Body of pancreas (tissue), 4 donors: ENCODE measurements at regions not wholly inside any gene's neighbourhood (a gene's known extent, or its start where the extent isn't known, plus 50 kb on each side); places are given as distances from the start of the nearest gene placed in this dataset.

Experiments
- ATAC-seq: fragments of 150-250 bp; one replicate; pipeline ENCODE4 v1.9.1; 2016
- DNase-seq, 4 donors: peaks; one replicate each; pipeline ENCODE4 v3.0.0-alpha.2; 2019
- H3K27ac ChIP-seq, 4 donors: fragments of 200-600 bp; sonication (generic); 1 replicate in 3 of 4; 2 replicates in 1 of 4; pipeline versions ENCODE4 v1.5.1 to v1.6.1; 2016 to 2019; ENCODE audit warnings: mild to moderate bottlenecking in 1 of 4, mixed read lengths in 1 of 4, moderate library complexity in 1 of 4
- H3K27me3 ChIP-seq, 2 donors: fragments of 200-600 bp; sonication (generic); one replicate each; pipeline ENCODE4 v1.6.0; 2016; ENCODE audit warnings: mild to moderate bottlenecking in 1 of 2
- H3K36me3 ChIP-seq, 2 donors: fragments of 200-600 bp; sonication (generic); replicated peaks in 1 of 2; 2 replicates each; pipeline ENCODE4 v1.5.1; 2016; ENCODE audit warnings: low read depth in 2 of 2; ENCODE audit not compliant: insufficient read depth in 1 of 2
- H3K4me1 ChIP-seq: fragments of 200-600 bp; sonication (generic); one replicate; pipeline ENCODE4 v1.6.0; 2016
- H3K4me3 ChIP-seq, 2 donors: fragments of 200-600 bp; sonication (generic); 1 replicate in 1 of 2; 2 replicates in 1 of 2; pipeline ENCODE4 v1.5.1; 2016 to 2019
- H3K9me3 ChIP-seq, 3 donors: fragments of 200-600 bp; sonication (generic); 1 replicate in 2 of 3; 2 replicates in 1 of 3; pipeline ENCODE4 v1.5.1; 2016
- POLR2A ChIP-seq, 3 donors: fragments of 450-650 bp; IDR thresholded peaks; one replicate each; pipeline ENCODE4 v1.6.1; 2016; ENCODE audit warnings: antibody characterized with exemption in 3 of 3, mild to moderate bottlenecking in 2 of 3
- WGBS, 2 donors: methylation state at CpG; one replicate each; pipeline ENCODE4 v1.1.5; 2017; 5-methylcytosine and 5-hydroxymethylcytosine counted together
- intact Hi-C: fragments of 100-400 bp; cut with DNase I; formaldehyde crosslinking; loops from one replicate; pipeline ENCODE4 v1.15.1; 2023
- TF ChIP-seq, protein P1 (sequence below), 7 experiments: fragments of 450-650 bp in 4 of 7; fragments of 200-600 bp in 3 of 7; sonication (generic) in 3 of 7; IDR thresholded peaks; one replicate each; pipeline ENCODE4 v1.5.1; 2016 to 2019; ENCODE audit warnings: antibody characterized with exemption in 7 of 7

DNA sequence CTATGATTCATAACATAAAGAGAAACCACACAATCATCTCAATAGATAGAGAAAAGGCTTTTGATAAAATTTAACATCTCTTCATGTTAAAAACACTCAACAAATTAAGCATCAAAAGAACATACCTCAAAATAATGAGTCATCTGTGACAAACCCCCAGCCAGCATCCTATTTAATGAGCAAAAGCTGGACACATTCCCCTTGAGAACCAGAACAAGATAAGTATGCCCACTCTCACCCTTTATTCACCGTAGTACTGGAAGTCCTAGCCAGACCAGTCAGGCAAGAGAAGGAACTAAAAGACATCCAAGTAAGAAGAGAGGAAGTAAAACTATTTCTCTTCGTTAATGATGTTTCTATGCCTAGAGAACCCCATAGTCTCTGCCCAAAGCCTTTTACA lies 507.2 kb downstream of the PABPC4L start:
- H3K4me3 ChIP-seq: no peak overlapping the region
- TF ChIP-seq, protein P1, sequence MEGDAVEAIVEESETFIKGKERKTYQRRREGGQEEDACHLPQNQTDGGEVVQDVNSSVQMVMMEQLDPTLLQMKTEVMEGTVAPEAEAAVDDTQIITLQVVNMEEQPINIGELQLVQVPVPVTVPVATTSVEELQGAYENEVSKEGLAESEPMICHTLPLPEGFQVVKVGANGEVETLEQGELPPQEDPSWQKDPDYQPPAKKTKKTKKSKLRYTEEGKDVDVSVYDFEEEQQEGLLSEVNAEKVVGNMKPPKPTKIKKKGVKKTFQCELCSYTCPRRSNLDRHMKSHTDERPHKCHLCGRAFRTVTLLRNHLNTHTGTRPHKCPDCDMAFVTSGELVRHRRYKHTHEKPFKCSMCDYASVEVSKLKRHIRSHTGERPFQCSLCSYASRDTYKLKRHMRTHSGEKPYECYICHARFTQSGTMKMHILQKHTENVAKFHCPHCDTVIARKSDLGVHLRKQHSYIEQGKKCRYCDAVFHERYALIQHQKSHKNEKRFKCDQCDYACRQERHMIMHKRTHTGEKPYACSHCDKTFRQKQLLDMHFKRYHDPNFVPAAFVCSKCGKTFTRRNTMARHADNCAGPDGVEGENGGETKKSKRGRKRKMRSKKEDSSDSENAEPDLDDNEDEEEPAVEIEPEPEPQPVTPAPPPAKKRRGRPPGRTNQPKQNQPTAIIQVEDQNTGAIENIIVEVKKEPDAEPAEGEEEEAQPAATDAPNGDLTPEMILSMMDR (IDR thresholded peaks at IDR 0.05): no peak
- no peak for TF ChIP-seq POLR2A (IDR thresholded peaks at IDR 0.05)
- WGBS, 2 donors: 59 to 60% methylated on average over 2 of the region's 2 CpGs
- H3K27ac ChIP-seq: no peak overlapping the region
- H3K36me3 ChIP-seq: no peaks in the 10 kb centered on the region
- H3K27me3 ChIP-seq: no peaks in the 10 kb centered on the region
- no peak for ATAC-seq
- intact Hi-C loops: no loop called here
- H3K9me3 ChIP-seq: no peaks in the 10 kb centered on the region
- no peaks in the 10 kb centered on the region for H3K4me1 ChIP-seq
- no peak for DNase-seq

DNA sequence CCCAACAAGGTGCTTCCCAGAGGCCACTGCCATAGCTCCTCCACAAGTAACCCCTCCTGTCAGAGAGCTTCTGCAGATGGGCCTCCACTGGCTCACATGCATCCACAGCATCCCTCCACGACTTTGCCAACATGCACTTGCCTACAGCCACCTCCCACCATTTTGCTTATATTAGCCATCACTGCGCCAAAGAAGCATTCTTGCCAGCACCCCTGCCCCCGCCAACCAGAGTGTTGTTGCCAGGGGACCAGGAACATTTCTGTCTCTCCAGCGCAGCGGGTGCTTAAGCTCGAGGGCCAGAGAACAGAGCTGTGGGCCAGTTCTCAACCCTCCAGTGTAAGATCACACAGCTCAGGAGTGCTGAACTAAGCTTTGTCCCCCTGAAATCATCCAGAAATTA lies 517.6 kb downstream of the PABPC4L start:
- intact Hi-C loops: no loop called here
- Histone ChIP-seq H3K27ac (no peak overlapping the region), H3K4me1 (no peaks in the 10 kb centered on the region), H3K4me3 (no peak overlapping the region), H3K9me3 (no peaks in the 10 kb centered on the region), H3K27me3 (no peaks in the 10 kb centered on the region), H3K36me3 (no peaks in the 10 kb centered on the region)
- TF ChIP-seq, protein P1 (IDR thresholded peaks at IDR 0.05): no peak
- TF ChIP-seq POLR2A (IDR thresholded peaks at IDR 0.05): no peak
- DNase-seq (no peak), ATAC-seq (no peak)
- WGBS, 2 donors: 74 to 76% methylated on average over 6 of the region's 6 CpGs

DNA sequence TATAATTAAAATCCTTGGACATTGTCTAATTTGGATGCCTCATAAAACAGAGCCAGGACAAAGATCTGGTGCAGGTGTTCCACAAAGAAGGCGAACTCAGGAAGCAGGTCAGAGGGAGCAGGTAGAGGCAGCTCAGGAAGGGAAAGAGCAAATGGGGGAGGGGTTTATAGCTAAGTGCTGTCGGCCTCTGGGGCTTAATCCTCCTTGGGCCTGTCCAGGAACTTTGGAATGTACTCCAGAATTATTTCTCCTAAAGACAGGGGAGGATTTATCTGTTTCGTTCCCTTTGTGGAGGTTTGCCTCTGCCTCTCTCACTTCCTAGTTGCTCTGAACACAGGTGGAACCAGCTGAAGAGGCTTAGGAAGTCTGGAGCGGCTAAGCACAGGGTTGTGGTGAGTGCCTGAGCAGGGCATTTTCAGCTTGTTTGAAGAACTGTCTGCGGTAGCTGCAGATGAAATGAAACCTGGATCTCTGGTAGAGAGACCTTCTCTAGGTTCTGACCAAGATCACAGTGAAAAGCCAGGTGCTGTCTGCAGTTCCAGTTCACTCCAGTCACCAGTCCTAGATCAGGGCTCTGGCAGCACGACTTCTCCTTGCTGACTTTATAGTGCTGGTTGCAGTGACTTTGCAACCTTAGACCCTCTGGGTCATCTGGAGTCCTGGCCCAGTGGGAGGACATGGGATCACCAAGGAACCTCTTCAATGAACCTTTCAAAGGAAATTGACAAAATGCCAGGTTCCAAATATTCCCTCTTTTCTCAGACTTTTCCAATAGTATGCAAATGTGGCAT lies 519.2 kb downstream of the PCDH10 start:
- WGBS, 2 donors: 41 to 42% methylated on average over 6 of the region's 6 CpGs

DNA sequence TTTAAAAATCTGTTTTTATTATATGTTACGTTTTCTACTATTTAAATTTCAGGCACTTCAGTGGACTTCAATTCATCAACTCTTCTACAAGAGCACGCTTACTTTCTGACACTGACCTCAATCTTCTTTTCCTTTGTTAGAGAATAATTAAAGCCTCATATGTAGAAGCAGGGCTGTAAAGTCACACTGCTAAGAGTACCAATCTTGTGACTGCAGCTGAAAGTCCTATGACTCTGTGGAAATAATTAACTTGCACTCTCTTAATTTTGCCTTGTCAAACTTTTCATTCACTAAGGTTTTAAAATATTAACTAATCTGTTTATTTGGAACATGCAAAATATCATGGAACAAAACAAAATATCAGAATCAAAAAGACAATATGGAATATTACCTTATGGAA lies 498.1 kb downstream of the PCDH10 start:
- intact Hi-C loops: no loop called here
- 13 to 26% methylated on average over 2 of the region's 2 CpGs for WGBS, 2 donors
- Histone ChIP-seq H3K27ac (no peak overlapping the region), H3K4me1 (no peaks in the 10 kb centered on the region), H3K9me3 (no peaks in the 10 kb centered on the region), H3K4me3 (no peak overlapping the region), H3K27me3 (no peaks in the 10 kb centered on the region), H3K36me3 (no peaks in the 10 kb centered on the region)
- DNase-seq: no peak
- TF ChIP-seq POLR2A (IDR thresholded peaks at IDR 0.05): no peak
- TF ChIP-seq, protein P1 (IDR thresholded peaks at IDR 0.05): no peak
- ATAC-seq: no peak

More for the DNA sequence above, 519.2 kb downstream of the PCDH10 start:
- Histone ChIP-seq H3K27ac (no peak overlapping the region), H3K4me3 (no peak overlapping the region), H3K27me3 (no peaks in the 10 kb centered on the region), H3K9me3 (peaks cover 0 to 3% (median 0%) of the 10 kb centered on the region in 3 donors), H3K4me1 (no peaks in the 10 kb centered on the region), H3K36me3 (no peaks in the 10 kb centered on the region)
- TF ChIP-seq, protein P1 (IDR thresholded peaks at IDR 0.05): no peak
- no peak for TF ChIP-seq POLR2A (IDR thresholded peaks at IDR 0.05)
- DNase-seq: no peak
- intact Hi-C loops: no loop called here
- no peak for ATAC-seq

DNA sequence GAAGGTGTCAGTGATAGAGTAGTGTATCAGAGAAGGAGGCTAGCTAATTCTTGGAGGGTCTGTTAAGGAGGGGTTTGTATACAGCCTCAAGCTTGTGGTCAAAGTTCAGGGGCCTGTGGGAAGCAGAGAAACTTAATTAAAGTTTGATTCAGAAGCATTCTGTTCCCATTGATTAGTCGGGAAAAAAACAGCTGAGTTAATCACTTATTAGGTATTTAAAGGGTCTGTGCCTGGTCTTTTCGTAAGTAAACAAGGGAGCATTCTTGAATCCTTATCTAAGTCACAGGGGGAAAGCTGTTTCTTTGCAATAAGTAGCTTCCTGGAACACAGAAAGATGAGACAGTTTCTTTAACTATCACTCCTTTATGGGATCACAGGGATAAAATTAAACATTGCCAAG lies 492.1 kb downstream of the PCDH10 start:
- Histone ChIP-seq H3K36me3 (no peaks in the 10 kb centered on the region), H3K4me1 (no peaks in the 10 kb centered on the region), H3K27me3 (no peaks in the 10 kb centered on the region), H3K27ac (no peak overlapping the region), H3K9me3 (no peaks in the 10 kb centered on the region), H3K4me3 (no peak overlapping the region)
- intact Hi-C loops: no loop called here
- TF ChIP-seq POLR2A (IDR thresholded peaks at IDR 0.05): no peak
- TF ChIP-seq, protein P1 (IDR thresholded peaks at IDR 0.05): no peak
- WGBS, 2 donors: 19% methylated on average over 2 of the region's 2 CpGs
- no peak for DNase-seq
- no peak for ATAC-seq
